GM12873 (cell line): ENCODE measurements at regions not wholly inside any gene's neighbourhood (a gene's known extent, or its start where the extent isn't known, plus 50 kb on each side); places are given as distances from the start of the nearest gene placed in this dataset.

Experiments
- TF ChIP-seq, protein P1 (sequence below): IDR thresholded peaks from 2 replicates; pipeline ENCODE4 v1.5.1; 2012; ENCODE audit warnings: low read depth, mild to moderate bottlenecking, moderate library complexity, low read length, control low read depth; ENCODE audit not compliant: insufficient read depth; ENCODE audit errors: missing control alignments

DNA sequence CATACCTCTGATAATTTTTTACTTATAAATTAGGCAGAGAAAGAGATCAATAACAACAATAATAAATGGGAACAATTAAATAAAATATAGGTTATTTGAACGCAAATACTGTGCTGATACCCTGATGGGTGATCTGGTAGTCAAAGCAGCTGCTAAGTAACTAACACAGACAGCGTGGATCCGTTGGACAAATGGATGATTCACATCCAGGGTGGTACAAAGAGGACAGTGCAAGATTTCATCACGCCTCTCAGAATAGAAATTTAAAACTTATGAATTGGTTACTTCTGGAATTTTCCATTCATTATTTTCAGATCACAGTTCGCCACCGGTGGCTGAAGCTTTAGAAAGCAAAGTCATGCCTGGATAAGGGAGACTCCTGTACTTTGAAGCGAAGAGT lies 1066.0 kb upstream of the ADGRL3 start:
- TF ChIP-seq, protein P1, sequence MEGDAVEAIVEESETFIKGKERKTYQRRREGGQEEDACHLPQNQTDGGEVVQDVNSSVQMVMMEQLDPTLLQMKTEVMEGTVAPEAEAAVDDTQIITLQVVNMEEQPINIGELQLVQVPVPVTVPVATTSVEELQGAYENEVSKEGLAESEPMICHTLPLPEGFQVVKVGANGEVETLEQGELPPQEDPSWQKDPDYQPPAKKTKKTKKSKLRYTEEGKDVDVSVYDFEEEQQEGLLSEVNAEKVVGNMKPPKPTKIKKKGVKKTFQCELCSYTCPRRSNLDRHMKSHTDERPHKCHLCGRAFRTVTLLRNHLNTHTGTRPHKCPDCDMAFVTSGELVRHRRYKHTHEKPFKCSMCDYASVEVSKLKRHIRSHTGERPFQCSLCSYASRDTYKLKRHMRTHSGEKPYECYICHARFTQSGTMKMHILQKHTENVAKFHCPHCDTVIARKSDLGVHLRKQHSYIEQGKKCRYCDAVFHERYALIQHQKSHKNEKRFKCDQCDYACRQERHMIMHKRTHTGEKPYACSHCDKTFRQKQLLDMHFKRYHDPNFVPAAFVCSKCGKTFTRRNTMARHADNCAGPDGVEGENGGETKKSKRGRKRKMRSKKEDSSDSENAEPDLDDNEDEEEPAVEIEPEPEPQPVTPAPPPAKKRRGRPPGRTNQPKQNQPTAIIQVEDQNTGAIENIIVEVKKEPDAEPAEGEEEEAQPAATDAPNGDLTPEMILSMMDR: no peak

DNA sequence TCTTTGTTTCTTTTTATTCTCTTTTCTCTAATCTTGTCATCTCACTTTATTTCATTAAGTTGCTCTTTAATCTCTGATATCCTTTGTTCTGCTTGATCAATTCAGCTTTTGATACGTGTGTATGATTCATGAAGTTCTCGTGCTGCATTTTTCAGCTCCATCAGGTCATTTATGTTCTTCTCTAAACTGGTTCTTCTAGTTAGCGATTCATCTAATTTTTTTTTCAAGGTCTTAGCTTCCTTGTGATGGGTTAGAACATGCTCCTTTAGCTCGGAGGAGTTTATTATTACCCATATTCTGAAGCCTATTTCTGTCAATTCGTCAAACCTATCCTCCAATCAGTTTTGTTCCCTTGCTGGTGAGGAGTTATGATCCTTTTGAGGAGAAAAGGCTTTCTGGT lies 1045.0 kb upstream of the ADGRL3 start:
- TF ChIP-seq, protein P1: no peak

DNA sequence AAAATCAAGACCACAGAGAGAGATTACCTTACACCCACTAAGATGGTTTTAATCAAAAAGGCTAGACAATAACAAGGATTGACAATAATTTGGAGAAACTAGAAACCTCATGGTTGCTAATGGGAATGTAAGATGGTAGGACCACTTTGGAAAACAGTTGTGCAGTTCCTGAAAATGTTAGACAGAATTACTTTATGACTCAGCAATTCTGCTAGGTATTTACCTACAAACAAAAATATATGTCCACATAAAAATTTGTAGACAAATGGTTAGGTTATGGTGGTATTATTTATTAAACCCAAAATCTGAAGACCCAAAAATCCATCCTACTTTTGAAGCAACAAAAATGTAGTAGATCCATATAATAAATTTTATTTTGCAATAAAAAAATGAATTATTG lies 1027.0 kb upstream of the ADGRL3 start:
- TF ChIP-seq, protein P1: no peak

- TF ChIP-seq, protein P1: no peak
These were observed 1026.4 kb upstream of the ADGRL3 start for GRCh38 chr4:60173718-60174117.

GRCh38 chr4:60175241-60175640 lies 1024.9 kb upstream of the ADGRL3 start:
- TF ChIP-seq, protein P1: no peak

DNA sequence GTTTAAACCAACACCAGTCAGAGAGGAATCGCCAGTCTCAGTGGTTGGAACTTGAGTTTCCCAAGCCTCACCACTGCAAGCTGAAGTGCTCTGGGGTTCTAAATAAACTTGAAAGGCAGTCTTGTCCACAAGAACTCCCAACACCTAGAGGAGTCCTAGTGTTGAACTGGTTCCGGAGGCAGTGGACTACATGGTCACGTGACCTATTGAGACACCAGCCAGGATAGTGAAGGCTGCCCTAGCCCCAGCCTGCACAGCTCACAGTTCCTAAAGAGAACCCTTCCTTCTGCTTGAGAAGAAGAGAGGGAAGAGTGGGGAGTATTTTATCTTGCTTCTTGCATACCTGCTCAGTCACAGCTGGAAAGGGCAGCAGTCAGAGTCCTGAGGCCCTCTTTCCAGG lies 1012.7 kb upstream of the ADGRL3 start:
- TF ChIP-seq, protein P1: no peak

DNA sequence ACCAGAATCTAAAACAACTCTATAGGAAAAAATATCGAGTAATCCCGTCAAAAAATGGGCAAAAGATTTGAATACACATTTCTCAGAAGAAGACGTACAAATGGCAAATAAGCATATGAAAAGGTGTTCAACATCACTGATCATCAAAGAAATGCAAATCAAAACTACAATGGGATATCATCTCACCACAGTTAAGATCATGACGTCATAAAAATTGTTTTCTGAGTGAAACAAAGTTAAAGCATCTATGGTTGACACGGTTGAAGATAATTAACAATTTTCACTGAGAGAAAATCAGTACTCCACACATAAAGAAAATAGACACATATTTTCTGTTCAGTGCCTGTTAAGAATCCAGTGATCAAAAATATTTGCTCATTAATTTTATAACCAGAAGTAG lies 1010.8 kb upstream of the ADGRL3 start:
- TF ChIP-seq, protein P1: no peak
